Activated CD4-positive, alpha-beta T cell treated with anti-CD3 and anti-CD28 coated beads for 4 hours (primary cell): ENCODE measurements at regions not wholly inside any gene's neighbourhood (a gene's known extent, or its start where the extent isn't known, plus 50 kb on each side); places are given as distances from the start of the nearest gene placed in this dataset.

Experiments
- DNase-seq, 2 donors: peaks; one replicate each; pipeline ENCODE4 v3.0.0-alpha.2; 2020

DNA sequence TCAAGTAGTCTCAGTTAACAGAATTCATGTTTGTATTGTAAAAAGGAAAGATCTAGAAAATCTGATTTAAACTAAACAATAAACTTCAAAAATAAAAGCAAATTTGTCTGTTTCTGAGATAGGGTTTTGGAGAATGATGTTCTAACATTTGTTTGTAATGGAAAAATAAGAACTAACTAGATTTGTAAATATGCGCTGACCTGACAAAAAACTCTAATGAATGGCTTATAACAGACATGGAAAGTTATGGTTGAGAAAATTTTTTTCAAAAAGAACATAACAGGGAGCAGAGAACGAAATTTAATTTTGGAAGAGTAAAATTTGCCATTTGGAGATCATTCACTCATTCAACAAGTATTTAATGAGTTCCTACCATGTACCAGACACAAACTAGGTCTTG, 179.0 kb upstream of the TARS1 start:
- no peak for DNase-seq

DNA sequence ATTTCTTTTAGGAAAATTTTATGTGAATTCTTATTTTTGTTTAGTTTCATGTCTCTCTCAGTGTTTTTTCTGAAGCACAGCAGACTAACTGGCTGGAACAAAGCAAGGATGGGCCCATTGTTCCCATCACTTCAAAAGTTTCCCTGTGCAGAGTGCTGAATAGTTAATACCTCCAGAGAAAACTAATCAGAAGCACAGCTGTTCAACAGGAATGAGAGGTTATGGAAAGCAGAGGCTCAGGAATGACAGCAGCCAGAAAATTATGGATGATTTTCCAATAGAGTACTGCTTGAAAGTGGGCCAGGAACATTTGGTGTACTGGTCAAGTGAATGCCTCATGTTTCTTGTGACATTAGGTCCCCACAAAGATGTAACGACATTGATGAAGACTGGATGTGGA, 173.0 kb upstream of the TARS1 start:
- no peak for DNase-seq

DNA sequence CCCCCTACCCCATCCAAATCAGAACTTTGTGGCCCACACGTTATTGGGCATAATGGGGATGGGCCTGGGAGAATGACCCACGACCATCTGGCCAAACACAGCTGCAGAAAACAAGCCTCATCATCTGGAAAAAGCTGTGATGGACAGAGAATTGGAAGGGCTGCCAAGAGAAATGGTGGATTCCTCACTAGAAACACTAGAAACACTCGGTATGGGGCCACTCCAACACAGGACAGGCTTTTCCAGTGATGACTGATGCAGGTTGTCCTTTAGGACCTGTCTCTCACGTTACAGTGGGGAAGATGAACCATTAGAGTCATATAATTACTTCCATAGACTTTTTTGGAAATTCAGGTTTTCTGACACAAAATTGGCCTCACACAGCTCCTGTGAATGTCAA, 172.4 kb upstream of the TARS1 start:
- no peak for DNase-seq

DNA sequence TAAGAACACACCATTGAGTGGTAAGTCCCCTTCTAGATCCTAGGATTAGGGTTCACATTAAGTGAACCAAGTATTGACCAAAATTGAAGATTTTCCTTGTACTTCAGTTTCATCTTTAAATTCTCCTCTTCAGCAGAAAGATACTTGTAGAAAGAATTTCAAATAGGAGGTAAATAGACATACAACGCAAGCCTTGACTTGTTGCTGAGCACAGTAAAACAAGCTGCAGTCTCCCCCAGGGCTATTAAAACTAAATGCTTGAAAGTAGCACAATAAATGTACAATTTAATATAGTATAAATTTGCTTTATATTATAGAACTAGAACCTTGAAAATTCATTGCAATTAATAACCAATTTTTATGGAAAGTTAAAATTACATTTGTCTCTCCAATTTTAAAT, 170.1 kb upstream of the TARS1 start:
- DNase-seq = no peak

DNA sequence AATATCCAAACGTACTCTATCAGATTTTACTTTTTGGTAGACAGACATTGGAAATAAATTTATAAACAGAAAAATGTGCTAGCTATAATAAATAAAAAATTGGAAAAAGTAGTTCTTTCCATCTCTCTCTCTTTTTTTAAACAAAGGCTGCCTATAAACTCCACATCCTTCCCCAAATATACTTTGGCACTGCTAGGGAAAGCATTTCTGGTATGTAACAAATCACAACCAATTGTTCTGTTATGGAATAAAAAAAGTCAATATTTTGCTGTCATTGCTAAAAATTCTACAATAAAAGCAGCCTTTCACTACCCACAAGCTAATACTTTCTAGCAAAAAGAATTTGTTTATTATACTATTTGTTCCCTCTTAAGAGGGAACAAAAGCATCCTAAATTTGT, 169.2 kb upstream of the TARS1 start:
- no peak for DNase-seq

DNA sequence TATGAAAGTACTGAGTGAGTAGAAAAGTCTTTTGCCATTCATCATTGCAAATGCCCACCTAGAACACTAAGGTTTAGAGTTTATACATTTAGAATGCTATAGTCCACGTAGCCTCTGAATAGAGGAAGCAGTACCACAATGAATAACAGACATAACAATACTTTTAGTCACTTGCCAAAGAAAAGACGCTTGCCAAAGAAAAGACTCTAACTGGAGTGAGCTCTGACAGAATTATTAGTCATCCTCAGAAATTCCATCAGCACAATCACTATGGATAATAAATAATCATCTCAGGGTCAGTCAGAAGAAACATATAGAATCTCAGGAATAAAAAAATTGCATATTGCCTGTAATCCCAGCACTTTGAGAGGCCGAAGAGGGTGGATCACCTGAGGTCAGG, 168.5 kb upstream of the TARS1 start:
- no peak for DNase-seq

DNA sequence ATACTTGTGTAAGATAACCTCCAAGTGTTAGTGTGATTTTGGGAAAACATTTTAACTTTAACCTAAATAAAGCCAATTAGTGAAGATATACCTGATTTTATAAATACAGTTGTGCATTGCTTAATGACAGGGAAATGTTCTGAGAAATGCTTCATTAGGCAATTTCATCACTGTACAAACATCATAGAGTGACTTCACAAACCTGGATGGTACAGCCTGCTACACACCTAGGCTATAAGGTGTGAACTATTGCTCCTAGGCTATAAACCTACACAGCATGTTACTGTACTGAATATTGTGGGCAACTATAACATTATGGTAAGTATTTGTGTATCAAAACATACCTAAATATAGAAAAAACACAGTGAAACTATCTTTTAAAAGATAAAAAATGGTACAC, 166.8 kb upstream of the TARS1 start:
- no peak for DNase-seq

DNA sequence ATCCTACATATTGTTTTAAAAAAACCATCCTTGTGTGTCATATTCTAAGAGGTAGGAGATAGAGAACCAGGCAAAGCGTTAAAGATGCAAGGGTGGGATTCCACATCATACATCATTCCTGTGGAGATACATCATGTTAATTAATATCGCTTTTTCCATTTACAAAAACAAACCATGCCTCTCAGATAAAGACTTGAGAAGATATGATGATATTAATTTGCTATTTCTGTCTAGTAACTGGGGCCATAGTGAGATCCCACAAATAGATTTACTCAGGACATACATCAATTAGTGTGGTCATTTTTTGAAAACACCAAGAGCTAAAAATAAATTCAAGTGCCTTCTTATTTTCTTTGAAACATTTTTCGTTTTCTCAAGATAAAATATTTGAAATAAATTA, 165.4 kb upstream of the TARS1 start:
- DNase-seq = no peak

DNA sequence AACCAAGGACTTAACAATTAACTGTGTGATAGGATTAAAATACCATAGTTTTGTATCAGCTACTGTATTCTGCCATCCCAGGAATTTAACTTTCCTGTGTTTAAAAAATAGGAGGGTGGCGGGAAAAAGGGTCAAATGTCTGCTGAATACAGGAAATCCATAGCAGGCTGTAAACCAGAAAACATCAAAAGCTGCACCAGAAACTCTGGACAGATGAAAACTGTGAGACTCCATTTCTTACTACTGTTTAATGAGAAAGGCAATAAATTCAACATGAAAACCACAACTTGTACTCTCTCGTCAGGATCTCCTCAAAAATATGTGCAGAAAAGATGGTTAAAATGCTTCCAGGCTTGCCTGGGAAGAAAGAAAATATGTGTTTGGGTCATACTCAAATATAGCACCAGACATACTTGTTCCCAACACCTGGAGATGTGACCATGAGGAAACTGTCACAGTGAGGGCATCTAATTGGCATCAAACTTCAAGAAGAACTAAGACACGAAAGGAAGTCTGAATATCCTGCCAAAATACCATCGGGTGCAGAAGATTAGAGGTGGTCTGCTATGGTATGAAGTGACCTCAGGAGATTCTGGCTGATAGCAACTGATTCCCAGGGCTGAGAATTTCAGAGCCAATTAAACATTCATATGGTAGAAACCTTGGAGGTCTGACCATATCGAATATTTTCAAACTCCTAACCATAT, 164.7 kb upstream of the TARS1 start:
- no peak for DNase-seq

DNA sequence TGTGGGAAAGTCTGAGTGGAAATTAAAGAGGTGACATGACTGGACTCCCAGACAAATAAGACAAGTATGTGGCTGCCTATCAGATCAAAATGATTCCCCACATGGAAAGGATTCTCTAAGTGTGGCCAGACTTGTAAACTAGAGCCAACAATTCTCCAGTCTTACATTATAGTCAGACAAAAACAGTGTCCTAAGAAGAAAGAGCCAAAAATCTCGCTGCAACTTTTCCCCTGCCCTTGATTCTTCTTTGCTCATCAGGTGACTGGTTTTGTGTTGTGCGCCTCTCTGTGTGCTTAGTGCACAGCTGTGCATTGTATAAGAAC, 164.2 kb upstream of the TARS1 start:
- no peak for DNase-seq

DNA sequence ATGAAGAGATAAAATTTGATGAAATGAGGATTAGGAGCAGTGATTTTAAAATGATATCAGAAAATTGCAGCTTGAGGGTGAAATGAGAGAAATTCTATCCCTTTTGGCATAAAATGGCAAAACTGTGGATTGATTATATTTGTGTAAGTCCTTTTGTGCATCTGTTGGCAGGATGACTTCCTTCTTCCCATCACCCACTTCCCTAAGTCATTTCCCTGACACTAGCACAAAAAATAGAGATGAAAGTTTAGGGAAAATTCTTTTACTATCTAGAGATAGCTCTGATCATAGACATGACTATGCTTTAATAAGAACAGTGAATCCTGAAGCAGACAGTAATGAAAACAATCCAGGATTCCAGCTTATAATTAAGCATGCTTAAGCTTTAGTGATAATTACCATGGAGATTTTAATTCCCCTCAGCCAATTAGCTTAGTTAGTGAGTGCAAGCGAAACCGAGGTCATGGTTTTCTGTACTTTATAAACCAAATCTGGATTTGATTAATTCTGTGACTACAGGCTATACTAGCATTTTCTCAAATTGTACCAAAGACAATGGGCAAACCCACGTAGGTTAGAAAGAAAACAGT, 163.6 kb upstream of the TARS1 start:
- no peak for DNase-seq

DNA sequence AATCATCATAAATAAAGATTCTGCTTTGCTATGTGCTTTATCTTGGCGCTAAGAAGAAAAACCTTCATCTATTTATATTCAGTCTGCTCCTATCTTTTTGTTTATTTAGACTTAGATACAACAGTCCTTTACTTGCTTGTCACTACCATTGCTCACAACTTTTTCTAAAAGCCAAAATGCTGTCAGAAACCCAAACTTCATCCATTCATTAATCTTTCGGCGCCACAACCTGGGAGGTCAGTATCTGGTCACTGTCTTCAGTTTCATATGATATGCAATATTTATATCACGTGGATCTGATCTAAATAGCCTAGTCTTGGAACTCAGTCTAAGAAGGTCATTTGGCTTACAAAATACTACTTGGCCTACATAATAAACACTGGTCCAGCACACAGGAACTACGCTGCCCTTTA, 159.3 kb upstream of the TARS1 start:
- DNase-seq = no peak

DNA sequence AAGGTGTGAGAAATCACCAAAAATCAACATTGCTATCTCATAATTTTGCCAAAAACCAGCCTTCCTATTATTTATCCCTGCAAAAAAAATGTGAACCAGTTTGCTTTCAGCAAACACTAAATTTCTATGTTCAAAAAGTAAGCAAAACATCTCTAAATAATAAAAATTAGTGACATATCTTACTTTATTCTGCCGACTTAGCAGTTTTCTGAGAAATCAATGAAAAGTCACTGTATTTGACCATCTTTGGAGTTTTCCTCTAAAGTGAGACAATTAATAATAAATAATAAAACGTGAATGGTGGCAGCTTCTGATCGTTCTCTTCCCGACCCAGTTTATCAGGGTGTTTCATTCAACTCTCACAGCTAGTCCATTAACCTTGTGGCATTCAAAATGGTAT, 158.6 kb upstream of the TARS1 start:
- DNase-seq = no peak

DNA sequence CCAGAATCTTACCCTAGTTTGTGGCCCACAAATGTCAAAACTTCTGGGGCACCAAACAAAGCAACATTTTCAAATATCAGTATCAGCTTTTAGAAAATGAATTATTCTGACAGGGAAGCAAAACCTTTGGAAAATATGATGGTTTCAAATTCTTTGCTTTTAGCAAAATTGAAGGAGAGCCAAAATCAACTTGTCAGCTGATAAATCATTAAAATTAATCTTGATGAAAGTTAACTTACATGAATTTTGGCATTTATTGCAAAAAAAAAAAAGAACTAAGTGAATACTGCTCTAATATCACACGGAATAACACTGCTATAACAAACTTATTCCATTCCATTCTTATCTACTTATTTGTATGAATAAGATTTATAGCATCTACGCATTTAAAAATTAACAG, 158.1 kb upstream of the TARS1 start:
- DNase-seq = no peak

DNA sequence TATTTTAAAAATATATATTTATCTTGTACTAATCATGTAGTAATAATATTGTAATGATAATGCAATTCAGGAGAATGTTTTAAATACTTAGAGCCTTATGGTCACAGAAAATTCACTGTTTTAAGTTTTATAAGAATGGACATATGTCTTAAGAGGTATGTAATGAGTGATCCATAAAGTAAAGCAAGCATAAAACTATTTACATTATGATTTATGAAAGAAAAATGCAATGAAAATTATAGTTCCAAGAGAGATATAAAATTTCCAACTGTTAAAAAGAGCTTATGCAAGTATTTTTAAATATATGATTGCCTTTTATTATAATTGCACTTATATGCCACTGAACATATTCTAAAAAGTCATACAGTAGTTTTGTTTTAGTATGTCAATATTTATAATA, 157.5 kb upstream of the TARS1 start:
- no peak for DNase-seq

DNA sequence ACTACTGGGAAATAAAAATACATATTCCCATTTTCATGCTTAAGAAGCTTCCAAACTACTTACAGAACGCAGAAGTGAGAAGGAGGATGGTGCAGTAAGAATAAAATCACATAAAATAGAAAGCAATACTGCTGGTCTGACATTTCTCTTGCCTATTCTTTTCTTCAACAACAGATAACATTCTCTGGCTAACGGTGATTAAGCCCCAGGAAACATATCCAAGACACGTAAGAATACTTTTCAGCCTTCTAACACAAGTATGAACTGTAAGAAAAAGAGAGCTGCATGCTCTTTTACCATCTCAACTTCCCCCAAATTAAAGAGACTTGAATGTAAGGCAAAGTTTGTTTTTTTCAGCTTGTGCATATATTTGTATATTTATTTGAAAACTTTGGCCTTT, 156.1 kb upstream of the TARS1 start:
- DNase-seq = no peak

DNA sequence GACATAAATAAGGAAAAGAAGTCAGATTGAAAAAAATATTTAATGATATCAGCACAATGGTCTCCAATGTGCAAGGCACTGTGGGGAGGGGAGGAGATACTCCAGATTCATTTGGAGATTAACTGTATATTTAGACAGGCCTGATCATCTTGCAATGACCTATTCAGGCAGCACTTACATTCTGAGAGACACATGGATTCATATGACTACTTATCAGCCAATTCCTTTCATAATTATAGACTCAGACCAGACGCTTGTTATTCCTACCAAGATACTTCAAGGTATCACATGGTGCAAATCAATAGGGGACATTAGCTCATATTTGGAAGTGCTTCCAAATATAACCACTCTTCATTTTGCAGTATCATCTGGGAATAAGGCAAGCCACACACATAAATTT, 153.5 kb upstream of the TARS1 start:
- no peak for DNase-seq

DNA sequence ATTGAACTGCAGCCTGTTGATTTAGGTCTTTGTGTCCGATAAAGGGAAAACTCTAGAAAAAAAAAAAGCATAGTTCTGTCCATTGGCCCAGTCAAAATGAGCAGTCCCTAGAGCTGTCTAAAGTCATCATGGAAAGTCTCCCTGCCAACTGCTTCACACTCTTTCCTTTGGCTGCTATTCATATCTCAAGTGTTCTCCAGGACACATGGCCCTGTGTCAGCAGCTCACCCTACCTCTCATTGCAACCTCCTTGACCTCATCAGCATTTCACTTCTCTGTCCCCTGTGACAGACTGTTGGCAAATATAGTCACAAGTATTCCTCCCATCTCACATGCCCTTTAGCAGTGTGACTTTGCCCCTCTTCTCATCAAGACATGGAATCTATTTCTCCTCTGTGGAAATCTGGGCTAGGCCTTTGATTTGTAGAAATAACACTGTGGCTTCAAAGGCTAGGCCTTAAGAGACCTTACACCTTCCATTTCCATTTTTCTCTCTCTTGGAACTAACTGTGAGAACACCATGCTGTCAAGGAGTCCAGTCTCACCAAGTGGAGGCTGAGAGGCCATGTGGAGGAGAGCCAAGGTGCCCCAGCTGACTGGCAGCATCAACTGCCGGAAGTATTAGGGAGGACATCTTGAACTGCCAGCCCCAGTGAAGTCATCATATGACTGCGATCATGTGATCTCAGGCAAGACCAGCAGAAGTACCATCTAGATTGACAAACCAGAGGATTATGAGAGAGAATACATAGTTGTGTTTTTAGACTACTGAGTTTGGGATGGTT, 149.4 kb upstream of the TARS1 start:
- no peak for DNase-seq

DNA sequence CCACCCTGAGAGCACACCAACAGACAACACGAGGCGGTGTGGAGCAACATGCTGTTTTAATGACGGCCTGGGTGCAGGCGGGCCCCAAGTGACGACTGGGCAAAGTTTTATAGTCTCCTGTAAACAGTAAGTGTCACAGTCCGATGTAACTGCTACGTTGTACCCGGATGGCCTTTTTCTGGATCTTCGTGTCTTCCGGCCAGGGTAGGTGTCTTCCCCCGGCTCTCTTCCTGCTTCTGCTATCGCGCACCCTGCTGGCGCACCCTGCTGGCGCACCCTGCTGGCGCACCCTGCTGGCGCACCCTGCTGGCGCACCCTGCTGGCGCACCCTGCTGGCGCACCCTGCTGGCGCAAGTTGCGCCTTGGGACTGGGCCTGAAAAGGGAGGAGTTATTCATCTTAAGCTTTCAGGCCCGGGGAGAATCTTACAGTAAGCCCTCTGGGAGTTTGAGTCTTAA, 143.0 kb upstream of the TARS1 start:
- no peak for DNase-seq

DNA sequence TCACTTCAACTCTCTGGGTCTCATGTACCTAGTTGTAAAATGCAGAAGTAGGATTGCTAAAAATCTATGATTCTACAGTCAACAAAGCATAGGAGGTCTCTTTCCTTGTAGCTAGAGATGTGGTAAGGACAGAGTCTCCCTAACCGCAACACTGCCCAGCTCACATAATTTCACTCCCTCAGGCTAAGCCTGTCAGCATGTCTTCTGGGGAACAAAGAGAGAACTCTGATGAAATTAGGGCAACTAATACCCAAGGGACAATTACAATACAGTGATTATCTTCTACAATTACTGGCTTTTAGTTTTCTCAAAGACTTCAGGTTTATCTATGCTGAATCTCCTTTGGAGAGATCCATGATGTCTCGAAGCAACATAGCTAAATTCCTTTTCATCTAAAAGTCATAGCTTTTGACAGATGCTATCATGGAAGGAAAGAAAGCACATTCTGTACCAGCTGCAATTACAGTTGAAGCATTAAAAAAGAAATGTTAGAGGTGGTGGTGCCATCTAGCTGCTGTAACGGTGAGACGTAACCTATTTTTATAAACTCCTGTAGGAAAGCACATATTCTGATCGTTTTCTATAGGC, 141.1 kb upstream of the TARS1 start:
- DNase-seq = no peak

DNA sequence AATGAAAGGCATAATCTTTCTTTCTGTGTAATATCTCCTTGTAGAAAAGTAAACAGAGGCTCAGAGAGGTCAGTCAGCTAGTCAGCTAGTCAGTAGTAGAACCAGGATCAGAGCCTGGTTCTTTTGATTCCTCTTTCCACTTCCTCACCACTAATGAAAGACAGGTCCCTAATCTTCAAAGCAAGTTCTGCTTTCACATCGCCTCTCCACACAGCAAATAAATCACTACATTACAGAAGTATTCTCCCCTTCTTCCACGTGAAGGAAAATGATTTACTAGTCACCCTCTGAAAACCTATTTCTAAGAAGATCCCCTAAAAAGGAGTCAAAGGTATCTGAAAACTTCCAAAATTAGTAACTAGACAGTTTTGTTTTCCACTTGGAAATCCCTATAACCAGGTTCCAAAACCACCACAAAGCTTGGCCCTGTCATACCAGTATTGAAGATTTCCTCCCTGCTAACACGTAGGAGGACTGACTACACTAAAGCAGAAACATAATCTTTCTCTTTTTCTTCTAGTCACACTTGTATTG, 140.5 kb upstream of the TARS1 start:
- no peak for DNase-seq

DNA sequence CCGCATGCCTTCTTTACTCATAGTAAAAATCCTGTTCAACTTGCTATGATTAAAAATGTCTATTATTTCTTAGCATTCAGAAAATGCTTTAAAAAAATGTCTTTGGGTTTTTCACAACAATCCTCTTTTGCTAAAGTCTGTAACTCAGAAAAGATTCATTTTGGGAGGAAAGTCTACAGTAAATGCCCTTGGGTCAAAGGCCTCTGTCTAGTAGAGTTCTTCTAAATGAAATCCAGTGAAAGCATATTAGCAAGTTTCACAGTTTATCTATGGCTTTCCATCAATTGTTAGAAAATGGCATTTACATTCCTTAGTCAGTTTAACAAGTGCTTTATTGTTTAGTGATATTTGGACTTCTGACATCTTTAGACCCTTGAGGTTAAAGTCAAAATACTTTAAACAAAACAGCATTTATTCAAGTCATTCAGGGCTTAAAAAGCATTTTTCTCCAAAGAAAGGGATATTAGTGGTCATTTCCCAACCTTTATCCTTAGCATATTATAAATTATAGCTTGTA, 137.1 kb upstream of the TARS1 start:
- DNase-seq = no peak

DNA sequence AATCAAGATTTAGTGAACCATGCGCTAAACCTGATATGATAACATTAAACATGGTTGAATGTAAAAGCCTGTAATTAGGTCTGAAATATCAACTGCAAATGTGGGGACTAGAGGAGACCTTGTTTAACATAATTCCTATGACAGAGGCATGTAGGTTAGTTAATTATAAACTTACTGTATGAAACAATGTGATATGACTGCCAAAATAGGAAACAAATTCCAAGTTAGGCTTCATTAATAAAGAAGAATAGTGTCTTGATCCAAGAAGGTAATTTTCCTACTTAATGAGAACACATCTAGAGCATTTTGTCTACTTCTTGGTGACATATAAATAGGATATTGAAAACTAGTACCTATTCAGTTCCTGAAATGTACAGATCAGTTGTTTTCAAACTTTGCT, 136.2 kb upstream of the TARS1 start:
- DNase-seq = no peak

DNA sequence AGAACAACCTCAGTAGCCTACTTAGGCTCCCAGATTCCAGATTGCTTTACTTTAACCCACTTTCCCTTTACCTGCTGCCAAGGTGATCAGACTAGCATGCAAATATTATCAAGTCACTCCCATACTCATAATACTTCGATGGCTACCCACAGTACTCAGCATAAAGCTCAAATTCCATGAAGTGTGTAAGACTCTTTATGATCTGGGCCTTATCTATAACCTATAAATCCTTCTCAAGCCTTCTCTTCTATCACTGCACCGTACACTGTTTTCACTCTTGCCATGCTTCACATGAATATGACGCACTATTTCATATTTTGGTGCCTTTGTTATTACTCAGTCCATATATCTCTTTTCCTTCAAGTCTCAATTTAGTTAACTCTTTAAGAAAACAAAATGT, 135.2 kb upstream of the TARS1 start:
- no peak for DNase-seq
